Muscle of leg (tissue), 3 donors: ENCODE measurements at regions not wholly inside any gene's neighbourhood (a gene's known extent, or its start where the extent isn't known, plus 50 kb on each side); places are given as distances from the start of the nearest gene placed in this dataset.

Source experiments
- DNase-seq: peaks from one replicate; pipeline ENCODE4 v3.0.0; 2013
- H3K27ac ChIP-seq: one replicate; pipeline ENCODE4 v1.5.1; 2013; ENCODE audit warnings: mild to moderate bottlenecking, low read length, control low read depth
- H3K27me3 ChIP-seq: one replicate; pipeline ENCODE4 v1.6.1; 2013; ENCODE audit warnings: low read length; ENCODE audit not compliant: control insufficient read depth, insufficient read depth
- H3K36me3 ChIP-seq: one replicate; pipeline ENCODE4 v1.6.1; 2013; ENCODE audit warnings: low read length; ENCODE audit not compliant: control insufficient read depth, insufficient read depth
- H3K4me1 ChIP-seq: one replicate; pipeline ENCODE4 v1.6.1; 2013; ENCODE audit warnings: low read length; ENCODE audit not compliant: control insufficient read depth, insufficient read depth
- H3K4me3 ChIP-seq: one replicate; pipeline ENCODE4 v1.5.1; 2013; ENCODE audit warnings: low read length, control low read depth
- H3K9me3 ChIP-seq: replicated peaks from 2 replicates; pipeline ENCODE4 v1.6.1; 2013; ENCODE audit warnings: low read depth, low read length; ENCODE audit not compliant: control insufficient read depth
- WGBS: methylation state at CpG from one replicate; pipeline ENCODE4 v1.1.5; 2013; ENCODE audit warnings: missing lambda C conversion rate; ENCODE audit not compliant: insufficient coverage; 5-methylcytosine and 5-hydroxymethylcytosine counted together

- Histone ChIP-seq H3K9me3 (no peaks in the 10 kb centered on the region), H3K36me3 (no peaks in the 10 kb centered on the region), H3K4me3 (no peak overlapping the region), H3K27me3 (no peaks in the 10 kb centered on the region), H3K4me1 (peaks cover 5% of the 10 kb centered on the region), H3K27ac (no peak overlapping the region)
- no peak for DNase-seq
- no CpG with 5 or more reads among the region's 2 CpGs for WGBS
Observed at GRCh38 chr7:28290496-28290895, 109.9 kb upstream of the JAZF1 start.

DNA sequence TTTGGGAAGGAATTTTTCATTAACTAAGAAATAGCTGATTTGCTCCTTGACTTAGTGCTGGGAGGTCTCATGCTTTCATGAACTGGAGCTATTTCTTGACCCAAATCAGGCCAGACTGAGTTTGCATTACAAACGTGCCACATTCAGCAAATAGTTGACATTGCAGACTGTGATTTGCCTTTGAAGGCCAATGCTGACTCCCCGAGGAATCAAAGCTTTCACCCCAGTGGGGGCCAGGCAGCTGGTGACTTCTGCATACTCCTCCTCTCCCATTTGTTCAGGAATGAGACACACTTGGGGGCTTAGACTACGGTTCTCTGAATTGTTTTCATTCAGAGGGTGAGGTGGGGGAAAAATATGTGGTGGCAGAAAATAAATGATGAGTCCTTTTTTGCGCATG lies 111.0 kb upstream of the JAZF1 start:
- Histone ChIP-seq H3K9me3 (no peaks in the 10 kb centered on the region), H3K27me3 (no peaks in the 10 kb centered on the region), H3K36me3 (no peaks in the 10 kb centered on the region), H3K4me3 (no peak overlapping the region), H3K27ac (no peak overlapping the region), H3K4me1 (peaks cover 5% of the 10 kb centered on the region)
- DNase-seq, result no peak
- WGBS, result 40% methylated on average over 4 of the region's 4 CpGs

- WGBS, result no CpG with 5 or more reads among the region's 5 CpGs
- no peaks in the 10 kb centered on the region for H3K36me3 ChIP-seq
- peaks cover 5% of the 10 kb centered on the region for H3K4me1 ChIP-seq
- no peaks in the 10 kb centered on the region for H3K27me3 ChIP-seq
- H3K27ac ChIP-seq, result no peak overlapping the region
- DNase-seq, result no peak
- no peak overlapping the region for H3K4me3 ChIP-seq
- H3K9me3 ChIP-seq, result no peaks in the 10 kb centered on the region
Observed at GRCh38 chr7:28292834-28293526, 112.4 kb upstream of the JAZF1 start.

GRCh38 chr7:28293527-28293835 lies 112.9 kb upstream of the JAZF1 start:
- Histone ChIP-seq H3K27ac (no peak overlapping the region), H3K27me3 (no peaks in the 10 kb centered on the region), H3K4me1 (peaks cover 5% of the 10 kb centered on the region), H3K9me3 (no peaks in the 10 kb centered on the region), H3K4me3 (no peak overlapping the region), H3K36me3 (no peaks in the 10 kb centered on the region)
- whole genome bisulfite sequencing, result no CpG with 5 or more reads among the region's 1 CpG
- DNase-seq, result no peak

GRCh38 chr7:28296571-28297483 lies 115.5 kb upstream of the CREB5 start:
- Histone ChIP-seq H3K4me1 (peaks cover 7% of the 10 kb centered on the region), H3K4me3 (no peak overlapping the region), H3K27ac (no peak overlapping the region), H3K9me3 (no peaks in the 10 kb centered on the region), H3K27me3 (no peaks in the 10 kb centered on the region), H3K36me3 (no peaks in the 10 kb centered on the region)
- 100% methylated on average over 1 of the region's 4 CpGs for WGBS
- DNase-seq, result no peak

- peaks cover 2% of the 10 kb centered on the region for H3K4me1 ChIP-seq
Observed at GRCh38 chr7:28297801-28298459, 114.4 kb upstream of the CREB5 start.

GRCh38 chr7:28298870-28299518 lies 113.3 kb upstream of the CREB5 start:
- H3K9me3 ChIP-seq, result no peaks in the 10 kb centered on the region
- H3K4me1 ChIP-seq, result peaks cover 2% of the 10 kb centered on the region
- H3K4me3 ChIP-seq, result no peak overlapping the region
- WGBS, result 49% methylated on average over 3 of the region's 7 CpGs
- no peaks in the 10 kb centered on the region for H3K36me3 ChIP-seq
- H3K27ac ChIP-seq, result no peak overlapping the region
- no peaks in the 10 kb centered on the region for H3K27me3 ChIP-seq
- DNase-seq, result peak; percentile 77

More at GRCh38 chr7:28297801-28298459, 114.4 kb upstream of the CREB5 start:
- H3K4me3 ChIP-seq, result no peak overlapping the region
- no peaks in the 10 kb centered on the region for H3K9me3 ChIP-seq
- no peak overlapping the region for H3K27ac ChIP-seq
- no peaks in the 10 kb centered on the region for H3K27me3 ChIP-seq
- peak; percentile 72 for DNase-seq
- no CpG with 5 or more reads among the region's 4 CpGs for WGBS
- H3K36me3 ChIP-seq, result no peaks in the 10 kb centered on the region

- no peak for DNase-seq
- no peak overlapping the region for H3K4me3 ChIP-seq
- WGBS, result no CpG with 5 or more reads among the region's 1 CpG
- no peaks in the 10 kb centered on the region for H3K27me3 ChIP-seq
- no peaks in the 10 kb centered on the region for H3K36me3 ChIP-seq
- H3K27ac ChIP-seq, result no peak overlapping the region
- H3K4me1 ChIP-seq, result peaks cover 2% of the 10 kb centered on the region
- no peaks in the 10 kb centered on the region for H3K9me3 ChIP-seq
Observed at GRCh38 chr7:28299556-28299955, 112.8 kb upstream of the CREB5 start.

GRCh38 chr7:28300488-28300887 lies 111.8 kb upstream of the CREB5 start:
- no peak for DNase-seq
- Histone ChIP-seq H3K27ac (no peak overlapping the region), H3K36me3 (no peaks in the 10 kb centered on the region), H3K4me1 (peaks cover 2% of the 10 kb centered on the region), H3K4me3 (no peak overlapping the region), H3K9me3 (no peaks in the 10 kb centered on the region), H3K27me3 (no peaks in the 10 kb centered on the region)
- WGBS, result no CpG with 5 or more reads among the region's 5 CpGs

- peak; percentile 86 for DNase-seq
- Histone ChIP-seq H3K4me3 (no peak overlapping the region), H3K27me3 (no peaks in the 10 kb centered on the region), H3K27ac (peak overlapping the region; percentile 48), H3K9me3 (no peaks in the 10 kb centered on the region), H3K36me3 (no peaks in the 10 kb centered on the region), H3K4me1 (peaks cover 2% of the 10 kb centered on the region)
- 40% methylated on average over 2 of the region's 5 CpGs for WGBS
Observed at GRCh38 chr7:28301148-28301641, 111.1 kb upstream of the CREB5 start.
